ENCODE measurements at regions not wholly inside any gene's neighbourhood (a gene's known extent, or its start where the extent isn't known, plus 50 kb on each side); places are given as distances from the start of the nearest gene placed in this dataset.

- no peak for ATAC-seq (ENCODE audit: low read depth)
- DNase-seq = no peak
- in situ Hi-C loops (cut with MboI; ENCODE audit: low sequenced_read_pairs) = no loop called here
Observed at GRCh38 chr11:97948793-97949192, 1072.0 kb upstream of the CNTN5 start.

More at GRCh38 chr11:97948793-97949192, 1072.0 kb upstream of the CNTN5 start:
- POLR2A ChIA-PET (ENCODE audit: unreplicated experiment) = no interaction called here
- no peak overlapping the region for H2BK5ac ChIP-seq (ENCODE audit: low read depth, low read length, poor library complexity, severe bottlenecking)
- no peaks in the 10 kb centered on the region for H3K4me1 ChIP-seq (ENCODE audit: control insufficient read depth, insufficient read depth, low read length)
- no peak overlapping the region for H2AK9ac ChIP-seq (replicated peaks; ENCODE audit: low read depth, low read length, poor library complexity)
- no peak overlapping the region for H3K4me3 ChIP-seq (ENCODE audit: insufficient read depth, low read depth, low read length)
- no peak overlapping the region for H4K91ac ChIP-seq (ENCODE audit: insufficient read depth, low read depth, low read length)
- no peak overlapping the region for H3K4me2 ChIP-seq (ENCODE audit: low read depth, low read length)
- dilution Hi-C loops (cut with HindIII; ENCODE audit: low sequenced_read_pairs, unreplicated experiment) (no loop called here), intact Hi-C loops (cut with micrococcal nuclease) (no loop called here)
- H3K79me1 ChIP-seq (ENCODE audit: low read depth in 1 of 2, low read length in 2 of 2) = no peaks in the 10 kb centered on the region
- H3K56ac ChIP-seq (ENCODE audit: extremely low read depth, insufficient read depth, low read length) = no peak overlapping the region
- H3K27me3 ChIP-seq (ENCODE audit: control insufficient read depth, insufficient read depth, low read length) = no peaks in the 10 kb centered on the region
- CTCF ChIA-PET = no interaction called here
- H3K4ac ChIP-seq (ENCODE audit: low read depth, low read length) = no peak overlapping the region
- H3K36me3 ChIP-seq (ENCODE audit: control insufficient read depth, insufficient read depth, low read length) = no peaks in the 10 kb centered on the region
- H3K9me1 ChIP-seq (ENCODE audit: insufficient read depth, low read length) = no peaks in the 10 kb centered on the region
- no peak overlapping the region for H3K23ac ChIP-seq (ENCODE audit: low read depth, low read length)
- H3K27ac ChIP-seq (ENCODE audit: insufficient read depth, low read length) = no peak overlapping the region
- no peak overlapping the region for H4K5ac ChIP-seq (ENCODE audit: low read depth, low read length)
- BruUV-seq (replicated peaks) = no TSS peak
- H2BK120ac ChIP-seq (ENCODE audit: low read depth, low read length) = no peak overlapping the region
- no peak for TF ChIP-seq RFX5 (IDR thresholded peaks at IDR 0.05; ENCODE audit: low read depth, low read length)
- no peak for TF ChIP-seq CHD1 (IDR thresholded peaks at IDR 0.05; ENCODE audit: low read depth, low read length)
- TF ChIP-seq FOS (IDR thresholded peaks at IDR 0.05; ENCODE audit: low read depth, low read length) = no peak
- TF ChIP-seq, protein P1, sequence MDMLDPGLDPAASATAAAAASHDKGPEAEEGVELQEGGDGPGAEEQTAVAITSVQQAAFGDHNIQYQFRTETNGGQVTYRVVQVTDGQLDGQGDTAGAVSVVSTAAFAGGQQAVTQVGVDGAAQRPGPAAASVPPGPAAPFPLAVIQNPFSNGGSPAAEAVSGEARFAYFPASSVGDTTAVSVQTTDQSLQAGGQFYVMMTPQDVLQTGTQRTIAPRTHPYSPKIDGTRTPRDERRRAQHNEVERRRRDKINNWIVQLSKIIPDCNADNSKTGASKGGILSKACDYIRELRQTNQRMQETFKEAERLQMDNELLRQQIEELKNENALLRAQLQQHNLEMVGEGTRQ (IDR thresholded peaks at IDR 0.05; ENCODE audit: low read depth, low read length) = no peak
- no peak for TF ChIP-seq CTCF (conservative IDR thresholded peaks at IDR 0.05; ENCODE audit: low read depth, low read length)
- no peak for TF ChIP-seq MAFK (IDR thresholded peaks at IDR 0.05; ENCODE audit: low read depth, low read length)
- TF ChIP-seq POLR2A (IDR thresholded peaks at IDR 0.05; ENCODE audit: low read depth, low read length) = no peak
- TF ChIP-seq MXI1 (IDR thresholded peaks at IDR 0.05; ENCODE audit: borderline replicate concordance, low read depth, low read length) = no peak
- no peak for TF ChIP-seq RAD21 (IDR thresholded peaks at IDR 0.05; ENCODE audit: low read length)
- TF ChIP-seq SMC3 (IDR thresholded peaks at IDR 0.05; ENCODE audit: low read depth, low read length) = no peak
- no peak for TF ChIP-seq BHLHE40 (IDR thresholded peaks at IDR 0.05; ENCODE audit: low read depth, low read length)
- TF ChIP-seq RCOR1 (IDR thresholded peaks at IDR 0.05; ENCODE audit: insufficient replicate concordance, low read length) = no peak
- no peak for TF ChIP-seq ELK1 (IDR thresholded peaks at IDR 0.05; ENCODE audit: borderline replicate concordance, low read depth, low read length)
- TF ChIP-seq NFE2L2 (IDR thresholded peaks at IDR 0.05; ENCODE audit: low read depth, low read length) = no peak
- TF ChIP-seq CEBPB (IDR thresholded peaks at IDR 0.05; ENCODE audit: low read depth, low read length) = no peak
- H3K18ac ChIP-seq (ENCODE audit: low read depth, low read length) = no peak overlapping the region
- no peak overlapping the region for H3K9ac ChIP-seq (ENCODE audit: low read depth, low read length)
- H2AK5ac ChIP-seq (ENCODE audit: low read depth, low read length) = no peak overlapping the region
- no peaks in the 10 kb centered on the region for H3K9me3 ChIP-seq (ENCODE audit: control insufficient read depth, insufficient read depth, low read length)
- H2BK20ac ChIP-seq (ENCODE audit: low read depth, low read length) = no peak overlapping the region
- H2BK15ac ChIP-seq (ENCODE audit: low read depth, low read length) = no peak overlapping the region
- H4K8ac ChIP-seq (ENCODE audit: low read depth in 2 of 2, low read length in 2 of 2) = no peak overlapping the region
- no CpG with 5 or more reads among the region's 1 CpG for WGBS, 2 experiments (ENCODE audit: extremely low coverage in 2 of 2, insufficient read length in 1 of 2)
- H4K20me1 ChIP-seq (ENCODE audit: insufficient read depth, low read length) = no peaks in the 10 kb centered on the region
- H3K14ac ChIP-seq (replicated peaks; ENCODE audit: low read depth, low read length) = no peak overlapping the region
- no peak overlapping the region for H2AFZ ChIP-seq (replicated peaks; ENCODE audit: low read length, poor library complexity)

All from IMR-90 (cell line).